ENCODE measurements at regions not wholly inside any gene's neighbourhood (a gene's known extent, or its start where the extent isn't known, plus 50 kb on each side); places are given as distances from the start of the nearest gene placed in this dataset.

DNA sequence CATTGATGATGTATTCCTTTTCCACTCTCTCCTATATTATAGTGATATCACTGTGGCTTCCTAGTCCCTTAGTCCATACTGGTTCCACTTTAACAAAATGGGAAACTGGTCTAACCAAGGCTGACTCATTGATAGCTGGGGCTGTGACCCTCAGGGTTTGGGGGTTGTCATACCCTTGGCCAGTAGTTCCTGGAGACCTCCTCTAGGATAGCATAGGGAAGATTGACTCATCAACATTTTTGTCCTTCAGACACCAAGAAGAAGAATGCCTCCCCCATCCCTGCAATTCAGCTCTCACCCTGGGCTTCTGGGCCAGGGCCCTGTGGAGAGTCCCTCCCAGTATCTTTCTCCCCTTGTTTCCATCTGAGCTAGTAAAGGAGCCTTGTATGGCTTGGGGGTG, 68.8 kb upstream of the PRPS1 start (continued):
- TF ChIP-seq TBP (IDR thresholded peaks at IDR 0.05; ENCODE audit: low read depth, low read length) = no peak
- no peak for TF ChIP-seq TCF12 (IDR thresholded peaks at IDR 0.05; ENCODE audit: low read depth, low read length)

Data from H1 (cell line).